ENCODE measurements at regions not wholly inside any gene's neighbourhood (a gene's known extent, or its start where the extent isn't known, plus 50 kb on each side); places are given as distances from the start of the nearest gene placed in this dataset.
"Not testable (repeated sequence)": the region's sequence is repeated elsewhere in the genome, so short reads cannot be mapped to it uniquely, and the experiment has no call there.

DNA sequence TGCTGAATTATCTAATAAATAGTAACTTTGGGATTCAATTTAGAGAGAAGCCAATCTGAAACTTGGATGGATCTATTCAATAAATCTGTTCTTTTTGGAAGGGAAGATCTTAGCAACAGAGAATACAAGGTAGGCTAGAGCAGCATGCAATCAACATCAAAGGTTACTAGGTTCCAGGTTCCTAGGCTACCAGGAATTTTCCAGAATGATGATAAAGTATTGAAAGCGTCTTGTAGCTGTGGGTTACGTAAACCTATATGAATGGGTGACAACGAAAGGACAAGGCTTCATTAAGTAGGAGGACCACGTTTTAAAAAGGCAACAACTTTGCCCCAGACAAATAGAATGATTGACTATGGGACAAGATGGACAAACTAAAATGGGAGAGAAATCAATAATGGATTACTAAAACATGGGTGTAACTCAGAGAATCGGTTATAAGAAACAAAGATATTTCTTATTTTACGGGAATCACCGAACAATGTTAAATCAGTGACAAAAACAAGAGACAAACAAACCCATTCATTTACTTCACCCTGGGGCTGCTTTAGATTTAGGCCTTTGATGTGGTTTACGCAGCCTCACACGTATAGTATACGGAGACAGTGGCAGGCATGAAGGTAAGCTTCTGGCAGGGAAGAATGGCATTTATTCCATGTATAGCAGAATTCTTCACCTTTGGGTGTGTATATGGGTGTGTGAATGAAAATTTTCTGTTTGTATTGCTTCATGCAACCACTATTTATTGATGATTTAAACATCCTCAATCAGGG is 732.6 kb upstream of the PABPC4L start:
- Mint-ChIP-seq H3K4me1 (no peaks in the 10 kb centered on the region), H3K4me3 (no peak overlapping the region), H3K27me3 (no peaks in the 10 kb centered on the region), H3K36me3 (ENCODE audit: low read depth) (no peaks in the 10 kb centered on the region), H3K9me3 (no peaks in the 10 kb centered on the region), H3K27ac (no peak overlapping the region)
- DNase-seq (no peak), ATAC-seq (no peak)

DNA sequence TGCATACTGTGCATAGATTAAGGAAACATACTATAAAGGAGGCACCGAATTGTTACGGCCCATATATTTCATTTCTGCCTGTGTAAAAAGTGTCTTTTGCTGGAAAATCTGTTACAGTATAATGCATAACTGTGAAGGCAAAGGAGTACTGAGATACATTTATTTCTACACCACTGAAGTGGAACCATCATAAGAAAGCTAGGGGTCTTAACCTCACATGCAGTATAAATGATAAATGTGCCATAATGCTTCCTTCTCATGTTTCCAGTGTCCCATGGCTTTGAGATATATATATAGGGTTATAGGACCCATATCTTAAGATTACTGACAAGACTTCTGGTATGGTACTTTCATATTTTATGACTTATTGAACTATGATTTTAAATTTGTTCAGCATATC is 713.8 kb upstream of the PABPC4L start:
- H3K4me3 Mint-ChIP-seq: no peak overlapping the region
- no peaks in the 10 kb centered on the region for H3K27me3 Mint-ChIP-seq
- H3K36me3 Mint-ChIP-seq (ENCODE audit: low read depth): no peaks in the 10 kb centered on the region
- ATAC-seq: no peak
- H3K27ac Mint-ChIP-seq: no peak overlapping the region
- no peaks in the 10 kb centered on the region for H3K4me1 Mint-ChIP-seq
- DNase-seq: no peak
- H3K9me3 Mint-ChIP-seq: peaks cover 4% of the 10 kb centered on the region

- not testable (repeated sequence) for ATAC-seq; H3K36me3 Mint-ChIP-seq (ENCODE audit: low read depth); H3K4me3 Mint-ChIP-seq; H3K27me3 Mint-ChIP-seq; H3K27ac Mint-ChIP-seq; H3K9me3 Mint-ChIP-seq; DNase-seq; H3K4me1 Mint-ChIP-seq
These were observed 712.7 kb upstream of the PABPC4L start for GRCh38 chr4:134914250-134914649.

- Mint-ChIP-seq H3K36me3 (ENCODE audit: low read depth) (no peaks in the 10 kb centered on the region), H3K4me1 (no peaks in the 10 kb centered on the region), H3K9me3 (peaks cover 12% of the 10 kb centered on the region), H3K27ac (no peak overlapping the region), H3K4me3 (no peak overlapping the region), H3K27me3 (no peaks in the 10 kb centered on the region)
- no peak for DNase-seq
- ATAC-seq: no peak
These were observed 710.4 kb upstream of the PABPC4L start for GRCh38 chr4:134911941-134912340.

- no peak for DNase-seq
- no peak overlapping the region for H3K27ac Mint-ChIP-seq
- no peak for ATAC-seq
- no peaks in the 10 kb centered on the region for H3K27me3 Mint-ChIP-seq
- H3K36me3 Mint-ChIP-seq (ENCODE audit: low read depth): no peaks in the 10 kb centered on the region
- H3K4me3 Mint-ChIP-seq: no peak overlapping the region
- peaks cover 16% of the 10 kb centered on the region for H3K9me3 Mint-ChIP-seq
- H3K4me1 Mint-ChIP-seq: no peaks in the 10 kb centered on the region
These were observed 704.9 kb upstream of the PABPC4L start for GRCh38 chr4:134906404-134907023.

- no peaks in the 10 kb centered on the region for H3K4me1 Mint-ChIP-seq
These were observed 703.5 kb upstream of the PABPC4L start for GRCh38 chr4:134905061-134905460.

DNA sequence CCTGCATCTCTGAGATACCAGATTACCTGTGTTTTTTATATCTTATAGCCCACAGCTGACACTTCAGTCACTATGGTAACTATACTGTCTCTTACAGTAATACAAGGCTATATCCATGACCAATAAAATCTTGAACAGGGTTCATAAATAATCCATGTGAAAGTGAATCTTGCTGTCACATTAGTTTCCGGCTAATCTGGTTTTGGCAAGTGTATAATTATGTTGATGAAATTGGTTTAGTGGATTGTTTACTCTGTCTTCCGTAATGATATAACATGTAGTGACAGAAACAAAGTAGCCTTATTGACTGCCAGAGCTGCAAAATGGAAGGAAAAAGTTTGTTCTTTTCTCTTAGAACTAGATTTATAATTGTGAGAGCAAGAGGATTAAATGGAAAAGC is 686.6 kb upstream of the PABPC4L start:
- H3K36me3 Mint-ChIP-seq (ENCODE audit: low read depth): no peaks in the 10 kb centered on the region
- DNase-seq (no peak), ATAC-seq (no peak)
- no peaks in the 10 kb centered on the region for H3K9me3 Mint-ChIP-seq
- H3K27me3 Mint-ChIP-seq: no peaks in the 10 kb centered on the region
- no peak overlapping the region for H3K27ac Mint-ChIP-seq
- no peaks in the 10 kb centered on the region for H3K4me1 Mint-ChIP-seq
- no peak overlapping the region for H3K4me3 Mint-ChIP-seq

More at GRCh38 chr4:134905061-134905460, 703.5 kb upstream of the PABPC4L start:
- Mint-ChIP-seq H3K4me3 (no peak overlapping the region), H3K9me3 (peaks cover 16% of the 10 kb centered on the region), H3K27ac (no peak overlapping the region), H3K27me3 (no peaks in the 10 kb centered on the region), H3K36me3 (ENCODE audit: low read depth) (no peaks in the 10 kb centered on the region)
- ATAC-seq (no peak), DNase-seq (no peak)

- no peak overlapping the region for H3K27ac Mint-ChIP-seq
- no peak for ATAC-seq
- H3K27me3 Mint-ChIP-seq: no peaks in the 10 kb centered on the region
These were observed 683.8 kb upstream of the PABPC4L start for GRCh38 chr4:134885436-134885835.

DNA sequence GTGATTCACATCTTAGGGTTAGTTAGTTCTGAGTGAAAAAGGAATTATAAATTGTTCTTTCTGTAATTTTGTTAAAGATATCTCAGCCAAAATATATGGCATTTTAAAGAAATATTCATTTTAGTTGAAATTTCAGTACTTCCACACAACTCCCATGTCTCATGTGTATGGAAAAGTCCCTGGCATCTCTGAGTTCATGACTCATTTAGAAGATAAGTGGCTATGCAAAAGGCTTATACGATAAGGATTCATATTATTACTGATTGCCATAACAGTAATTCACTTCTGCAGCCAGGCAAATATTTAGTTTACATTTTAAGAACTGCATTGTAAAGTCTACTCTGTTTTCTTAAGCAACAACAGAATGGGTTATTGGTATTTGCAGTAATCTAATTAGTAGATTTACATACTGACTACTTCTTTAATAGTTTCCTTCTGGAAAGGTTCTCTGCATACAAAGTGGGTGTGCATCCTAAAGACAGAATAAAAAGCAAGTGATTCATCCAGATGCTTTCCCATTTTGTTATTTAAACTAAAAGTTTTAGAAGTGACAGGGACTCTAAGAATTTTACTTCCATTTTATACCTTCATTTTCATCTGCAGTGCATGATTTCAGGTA is 682.4 kb upstream of the PABPC4L start:
- no peak for DNase-seq
- Mint-ChIP-seq H3K27ac (no peak overlapping the region), H3K4me1 (no peaks in the 10 kb centered on the region), H3K9me3 (peaks cover 11% of the 10 kb centered on the region), H3K27me3 (no peaks in the 10 kb centered on the region), H3K36me3 (ENCODE audit: low read depth) (no peaks in the 10 kb centered on the region), H3K4me3 (no peak overlapping the region)
- no peak for ATAC-seq

More at GRCh38 chr4:134885436-134885835, 683.8 kb upstream of the PABPC4L start:
- DNase-seq: no peak
- H3K4me3 Mint-ChIP-seq: no peak overlapping the region
- no peaks in the 10 kb centered on the region for H3K36me3 Mint-ChIP-seq (ENCODE audit: low read depth)
- H3K9me3 Mint-ChIP-seq: peaks cover 7% of the 10 kb centered on the region
- H3K4me1 Mint-ChIP-seq: no peaks in the 10 kb centered on the region

DNA sequence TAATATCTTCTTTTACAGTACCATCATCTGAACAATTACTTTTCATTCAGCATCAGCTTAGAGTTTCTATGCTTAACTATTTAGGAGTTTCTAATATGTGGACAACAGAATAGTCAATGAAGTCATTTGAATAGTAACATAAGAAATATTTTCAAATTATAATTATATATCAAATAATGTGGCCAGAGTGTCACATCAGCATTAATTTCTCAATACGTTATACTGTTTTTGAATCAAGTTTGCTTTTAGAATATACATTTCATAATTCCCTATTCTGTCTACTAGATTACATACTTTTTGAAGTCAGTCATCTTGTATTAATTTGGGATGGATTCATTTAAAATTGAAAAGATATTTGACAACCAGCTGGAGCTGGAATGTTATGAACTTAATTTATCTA is 677.4 kb upstream of the PABPC4L start:
- H3K27me3 Mint-ChIP-seq: no peaks in the 10 kb centered on the region
- ATAC-seq: no peak
- no peak for DNase-seq
- H3K36me3 Mint-ChIP-seq (ENCODE audit: low read depth): no peaks in the 10 kb centered on the region
- H3K4me1 Mint-ChIP-seq: no peaks in the 10 kb centered on the region
- H3K9me3 Mint-ChIP-seq: peaks cover 11% of the 10 kb centered on the region
- no peak overlapping the region for H3K27ac Mint-ChIP-seq
- H3K4me3 Mint-ChIP-seq: no peak overlapping the region

- Mint-ChIP-seq H3K9me3 (peaks cover 20% of the 10 kb centered on the region), H3K27ac (no peak overlapping the region), H3K4me3 (no peak overlapping the region), H3K27me3 (no peaks in the 10 kb centered on the region), H3K36me3 (ENCODE audit: low read depth) (no peaks in the 10 kb centered on the region), H3K4me1 (no peaks in the 10 kb centered on the region)
- ATAC-seq (no peak), DNase-seq (no peak)
These were observed 665.4 kb upstream of the PABPC4L start for GRCh38 chr4:134867027-134867426.

DNA sequence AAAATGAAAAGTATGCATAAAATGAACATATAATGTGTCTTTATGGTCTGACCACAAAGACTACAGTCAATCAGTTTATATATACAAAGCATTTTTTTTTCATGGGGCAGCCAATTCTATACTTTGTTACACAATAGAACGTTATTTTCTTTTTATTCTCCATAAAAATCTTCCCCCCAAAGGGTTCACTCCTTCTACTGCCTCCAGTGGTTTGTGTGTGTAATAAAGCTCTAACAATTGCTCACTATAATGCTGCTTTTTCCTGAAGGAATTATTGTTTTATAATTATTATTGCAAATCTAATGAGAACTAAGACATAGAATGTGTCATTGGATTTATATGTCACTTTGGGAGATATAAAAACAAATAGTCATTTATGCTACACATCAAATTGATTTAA is 664.1 kb upstream of the PABPC4L start:
- H3K9me3 Mint-ChIP-seq: peaks cover 25% of the 10 kb centered on the region
- H3K36me3 Mint-ChIP-seq (ENCODE audit: low read depth): no peaks in the 10 kb centered on the region
- ATAC-seq (no peak), DNase-seq (no peak)
- no peaks in the 10 kb centered on the region for H3K27me3 Mint-ChIP-seq
- H3K4me3 Mint-ChIP-seq: no peak overlapping the region
- no peaks in the 10 kb centered on the region for H3K4me1 Mint-ChIP-seq
- H3K27ac Mint-ChIP-seq: no peak overlapping the region

GRCh38 chr4:134862116-134862515 is 660.5 kb upstream of the PABPC4L start:
- Mint-ChIP-seq H3K36me3 (ENCODE audit: low read depth) (no peaks in the 10 kb centered on the region), H3K4me1 (no peaks in the 10 kb centered on the region), H3K27me3 (no peaks in the 10 kb centered on the region), H3K9me3 (peaks cover 19% of the 10 kb centered on the region), H3K27ac (no peak overlapping the region), H3K4me3 (no peak overlapping the region)
- DNase-seq: no peak
- no peak for ATAC-seq

DNA sequence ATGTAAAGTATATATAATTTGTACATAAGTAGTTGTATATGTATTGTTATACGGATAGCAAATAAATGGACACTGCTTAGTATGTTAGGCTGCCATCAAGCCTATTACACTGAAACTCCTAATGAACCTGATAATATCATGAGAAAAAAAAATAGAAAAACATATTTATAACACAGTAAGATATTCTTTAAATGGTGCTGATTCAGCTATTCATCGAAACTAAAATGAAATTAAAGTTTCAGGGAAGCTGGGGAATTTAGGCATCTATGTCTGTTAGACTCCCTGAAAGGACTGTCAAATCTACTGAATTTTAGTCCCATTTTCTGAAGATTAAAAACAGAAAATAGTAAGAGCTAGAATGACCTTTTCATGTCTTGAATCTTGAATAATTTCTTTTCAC is 647.1 kb upstream of the PABPC4L start:
- DNase-seq: no peak
- Mint-ChIP-seq H3K4me1 (no peaks in the 10 kb centered on the region), H3K4me3 (no peak overlapping the region), H3K27ac (no peak overlapping the region), H3K9me3 (peaks cover 12% of the 10 kb centered on the region), H3K36me3 (ENCODE audit: low read depth) (no peaks in the 10 kb centered on the region), H3K27me3 (no peaks in the 10 kb centered on the region)
- no peak for ATAC-seq

- H3K27ac Mint-ChIP-seq; H3K27me3 Mint-ChIP-seq; ATAC-seq; H3K4me3 Mint-ChIP-seq; H3K4me1 Mint-ChIP-seq; H3K36me3 Mint-ChIP-seq (ENCODE audit: low read depth); DNase-seq: not testable (repeated sequence)
- H3K9me3 Mint-ChIP-seq: peaks cover 11% of the 10 kb centered on the region
These were observed 629.2 kb upstream of the PABPC4L start for GRCh38 chr4:134830741-134831140.
